ENCODE measurements at regions not wholly inside any gene's neighbourhood (a gene's known extent, or its start where the extent isn't known, plus 50 kb on each side); places are given as distances from the start of the nearest gene placed in this dataset.

- TF ChIP-seq CTCF (IDR thresholded peaks at IDR 0.05; ENCODE audit: insufficient read depth, low read length, severe bottlenecking) = no peak
- no peak for FAIRE-seq
- no peak overlapping the region for H3K4me3 ChIP-seq (ENCODE audit: low read depth, low read length)
- no peak for DNase-seq (ENCODE audit: low read depth)
- no peaks in the 10 kb centered on the region for H3K27me3 ChIP-seq (ENCODE audit: control insufficient read depth, insufficient read depth, low read length)
- H3K36me3 ChIP-seq (ENCODE audit: control insufficient read depth, insufficient read depth, low read length) = no peaks in the 10 kb centered on the region
These were observed 84.5 kb upstream of the C1orf174 start for GRCh38 chr1:3984586-3984985.

GRCh38 chr1:3986686-3987218, 86.7 kb upstream of the C1orf174 start:
- DNase-seq (ENCODE audit: low read depth) = no peak
- no peak for TF ChIP-seq CTCF (IDR thresholded peaks at IDR 0.05; ENCODE audit: insufficient read depth, low read length, severe bottlenecking)
- FAIRE-seq = no peak
- no peaks in the 10 kb centered on the region for H3K36me3 ChIP-seq (ENCODE audit: control insufficient read depth, insufficient read depth, low read length)
- no peak overlapping the region for H3K4me3 ChIP-seq (ENCODE audit: low read depth, low read length)
- H3K27me3 ChIP-seq (ENCODE audit: control insufficient read depth, insufficient read depth, low read length) = no peaks in the 10 kb centered on the region

- DNase-seq (ENCODE audit: low read depth) (no peak), FAIRE-seq (no peak)
- Histone ChIP-seq H3K4me3 (ENCODE audit: low read depth, low read length) (no peak overlapping the region), H3K36me3 (ENCODE audit: control insufficient read depth, insufficient read depth, low read length) (no peaks in the 10 kb centered on the region), H3K27me3 (ENCODE audit: control insufficient read depth, insufficient read depth, low read length) (no peaks in the 10 kb centered on the region)
- TF ChIP-seq CTCF (IDR thresholded peaks at IDR 0.05; ENCODE audit: insufficient read depth, low read length, severe bottlenecking) = no peak
These were observed 87.7 kb upstream of the C1orf174 start for GRCh38 chr1:3987669-3988235.

GRCh38 chr1:3988431-3988830, 88.4 kb upstream of the C1orf174 start:
- DNase-seq (ENCODE audit: low read depth) (no peak), FAIRE-seq (no peak)
- TF ChIP-seq CTCF (IDR thresholded peaks at IDR 0.05; ENCODE audit: insufficient read depth, low read length, severe bottlenecking) = no peak
- Histone ChIP-seq H3K36me3 (ENCODE audit: control insufficient read depth, insufficient read depth, low read length) (no peaks in the 10 kb centered on the region), H3K4me3 (ENCODE audit: low read depth, low read length) (no peak overlapping the region), H3K27me3 (ENCODE audit: control insufficient read depth, insufficient read depth, low read length) (no peaks in the 10 kb centered on the region)

- no peak for TF ChIP-seq CTCF (IDR thresholded peaks at IDR 0.05; ENCODE audit: insufficient read depth, low read length, severe bottlenecking)
- Histone ChIP-seq H3K27me3 (ENCODE audit: control insufficient read depth, insufficient read depth, low read length) (no peaks in the 10 kb centered on the region), H3K4me3 (ENCODE audit: low read depth, low read length) (no peak overlapping the region), H3K36me3 (ENCODE audit: control insufficient read depth, insufficient read depth, low read length) (no peaks in the 10 kb centered on the region)
- FAIRE-seq = no peak
- DNase-seq (ENCODE audit: low read depth) = no peak
These were observed 89.4 kb upstream of the C1orf174 start for GRCh38 chr1:3989465-3989864.

GRCh38 chr1:3992103-3992556, 92.1 kb upstream of the C1orf174 start:
- Histone ChIP-seq H3K36me3 (ENCODE audit: control insufficient read depth, insufficient read depth, low read length) (no peaks in the 10 kb centered on the region), H3K4me3 (ENCODE audit: low read depth, low read length) (no peak overlapping the region), H3K27me3 (ENCODE audit: control insufficient read depth, insufficient read depth, low read length) (no peaks in the 10 kb centered on the region)
- no peak for DNase-seq (ENCODE audit: low read depth)
- peak; percentile 86 for FAIRE-seq
- no peak for TF ChIP-seq CTCF (IDR thresholded peaks at IDR 0.05; ENCODE audit: insufficient read depth, low read length, severe bottlenecking)
